ENCODE measurements at regions not wholly inside any gene's neighbourhood (a gene's known extent, or its start where the extent isn't known, plus 50 kb on each side); places are given as distances from the start of the nearest gene placed in this dataset.

- H3K9me3 ChIP-seq: no peaks in the 10 kb centered on the region
- intact Hi-C loops (cut with DNase I): no loop called here
- no peak for TF ChIP-seq POLR2A (IDR thresholded peaks at IDR 0.05)
Observed at GRCh38 chr3:187610981-187611511, 59.1 kb downstream of the SST start.

GRCh38 chr3:187594272-187594671 lies 75.9 kb downstream of the SST start:
- intact Hi-C loops (cut with DNase I): no loop called here
- Histone ChIP-seq H3K27ac (no peak overlapping the region), H3K4me3 (no peak overlapping the region), H3K27me3 (no peaks in the 10 kb centered on the region), H3K4me1 (no peaks in the 10 kb centered on the region), H3K9me3 (no peaks in the 10 kb centered on the region), H3K36me3 (replicated peaks in 1 of 2; ENCODE audit: insufficient read depth in 1 of 2, low read depth in 2 of 2) (no peaks in the 10 kb centered on the region)
- no peak for DNase-seq
- no peak for ATAC-seq
- TF ChIP-seq POLR2A (IDR thresholded peaks at IDR 0.05): no peak
- TF ChIP-seq CTCF (IDR thresholded peaks at IDR 0.05): no peak
- WGBS, 2 donors: 15 to 27% methylated on average over 2 of the region's 2 CpGs

More at GRCh38 chr3:187610981-187611511, 59.1 kb downstream of the SST start:
- Histone ChIP-seq H3K36me3 (replicated peaks in 1 of 2; ENCODE audit: insufficient read depth in 1 of 2, low read depth in 2 of 2) (no peaks in the 10 kb centered on the region), H3K4me1 (no peaks in the 10 kb centered on the region), H3K4me3 (no peak overlapping the region), H3K27ac (no peak overlapping the region), H3K27me3 (no peaks in the 10 kb centered on the region)
- 10 to 15% methylated on average over 1 of the region's 1 CpG for WGBS, 2 donors
- no peak for ATAC-seq
- no peak for DNase-seq

GRCh38 chr3:187593451-187593850 lies 76.7 kb downstream of the SST start:
- ATAC-seq: no peak
- DNase-seq: no peak
- intact Hi-C loops (cut with DNase I): no loop called here
- Histone ChIP-seq H3K27ac (no peak overlapping the region), H3K4me1 (no peaks in the 10 kb centered on the region), H3K4me3 (no peak overlapping the region), H3K9me3 (no peaks in the 10 kb centered on the region), H3K36me3 (replicated peaks in 1 of 2; ENCODE audit: insufficient read depth in 1 of 2, low read depth in 2 of 2) (no peaks in the 10 kb centered on the region), H3K27me3 (no peaks in the 10 kb centered on the region)
- WGBS, 2 donors: 70 to 73% methylated on average over 5 of the region's 5 CpGs
- TF ChIP-seq CTCF (IDR thresholded peaks at IDR 0.05): no peak
- no peak for TF ChIP-seq POLR2A (IDR thresholded peaks at IDR 0.05)

GRCh38 chr3:187590861-187591576 lies 79.2 kb downstream of the SST start:
- Histone ChIP-seq H3K27me3 (no peaks in the 10 kb centered on the region), H3K36me3 (replicated peaks in 1 of 2; ENCODE audit: insufficient read depth in 1 of 2, low read depth in 2 of 2) (no peaks in the 10 kb centered on the region), H3K4me1 (no peaks in the 10 kb centered on the region), H3K27ac (no peak overlapping the region), H3K9me3 (no peaks in the 10 kb centered on the region), H3K4me3 (no peak overlapping the region)
- DNase-seq: no peak
- WGBS, 2 donors: 45 to 50% methylated on average over 10 of the region's 10 CpGs
- no peak for ATAC-seq
- TF ChIP-seq CTCF (IDR thresholded peaks at IDR 0.05): no peak
- no peak for TF ChIP-seq POLR2A (IDR thresholded peaks at IDR 0.05)
- intact Hi-C loops (cut with DNase I): no loop called here

GRCh38 chr3:187587076-187587475 lies 83.1 kb downstream of the SST start:
- no peak for DNase-seq

More at GRCh38 chr3:187587076-187587475, 83.1 kb downstream of the SST start:
- H3K36me3 ChIP-seq (replicated peaks in 1 of 2; ENCODE audit: insufficient read depth in 1 of 2, low read depth in 2 of 2): no peaks in the 10 kb centered on the region
- WGBS, 2 donors: 66 to 75% methylated on average over 4 of the region's 4 CpGs
- ATAC-seq: no peak
- intact Hi-C loops (cut with DNase I): no loop called here
- H3K4me1 ChIP-seq: no peaks in the 10 kb centered on the region
- H3K27ac ChIP-seq: no peak overlapping the region
- H3K4me3 ChIP-seq: no peak overlapping the region
- TF ChIP-seq POLR2A (IDR thresholded peaks at IDR 0.05): no peak
- no peak for TF ChIP-seq CTCF (IDR thresholded peaks at IDR 0.05)
- no peaks in the 10 kb centered on the region for H3K27me3 ChIP-seq
- no peaks in the 10 kb centered on the region for H3K9me3 ChIP-seq

Measured in body of pancreas (tissue), 4 donors.